Astrocyte of the cerebellum (primary cell): ENCODE measurements at regions not wholly inside any gene's neighbourhood (a gene's known extent, or its start where the extent isn't known, plus 50 kb on each side); places are given as distances from the start of the nearest gene placed in this dataset.
"Not testable (repeated sequence)": the region's sequence is repeated elsewhere in the genome, so short reads cannot be mapped to it uniquely, and the experiment has no call there.

ENCODE experiments used
- DNase-seq: peaks from one replicate; pipeline ENCODE4 v3.0.0-alpha.2; 2011; ENCODE audit warnings: low read depth
- H3K4me3 ChIP-seq: 2 replicates; pipeline ENCODE4 v1.5.1; 2011; ENCODE audit warnings: mild to moderate bottlenecking, low read depth, low read length, moderate library complexity
- CTCF ChIP-seq: IDR thresholded peaks from 2 replicates; pipeline ENCODE4 v1.5.1; 2012; ENCODE audit warnings: low read length, low read depth, moderate library complexity, mild to moderate bottlenecking; ENCODE audit errors: missing control alignments
- in situ Hi-C: cut with HindIII; loops from 2 replicates; pipeline ENCODE4 v1.10.0; 2017; ENCODE audit warnings: low sequenced_read_pairs

GRCh38 chr22:27314276-27314807, 487.2 kb downstream of the MN1 start:
- no peak for TF ChIP-seq CTCF
- no peak for DNase-seq
- in situ Hi-C loops = no loop called here
- no peak overlapping the region for H3K4me3 ChIP-seq

GRCh38 chr22:27315833-27316232, 485.7 kb downstream of the MN1 start:
- DNase-seq = no peak
- in situ Hi-C loops = loop anchor here (5.0 kb wide), 1 partner anchor 54 kb away; no protein-coding TSS in a partner anchor
- no peak for TF ChIP-seq CTCF
- no peak overlapping the region for H3K4me3 ChIP-seq

GRCh38 chr22:27317096-27317495, 484.5 kb downstream of the MN1 start:
- TF ChIP-seq CTCF = no peak
- in situ Hi-C loops = loop anchor here (5.0 kb wide), 1 partner anchor 55 kb away; no protein-coding TSS in a partner anchor
- no peak overlapping the region for H3K4me3 ChIP-seq
- no peak for DNase-seq

- DNase-seq = no peak
- TF ChIP-seq CTCF = no peak
- in situ Hi-C loops = loop anchor here (5.0 kb wide), 1 partner anchor 56 kb away; no protein-coding TSS in a partner anchor
- H3K4me3 ChIP-seq = no peak overlapping the region
Measured at GRCh38 chr22:27317971-27318428, 483.6 kb downstream of the MN1 start.

GRCh38 chr22:27318516-27318915, 483.0 kb downstream of the MN1 start:
- TF ChIP-seq CTCF = no peak
- H3K4me3 ChIP-seq = no peak overlapping the region
- peak; percentile 55 for DNase-seq
- in situ Hi-C loops = loop anchor here (5.0 kb wide), 1 partner anchor 56 kb away; no protein-coding TSS in a partner anchor

GRCh38 chr22:27323661-27324060, 477.9 kb downstream of the MN1 start:
- TF ChIP-seq CTCF = no peak

GRCh38 chr22:27324908-27325307, 476.6 kb downstream of the MN1 start:
- DNase-seq, in situ Hi-C loops, H3K4me3 ChIP-seq: not testable (repeated sequence)

More at GRCh38 chr22:27323661-27324060, 477.9 kb downstream of the MN1 start:
- no peak overlapping the region for H3K4me3 ChIP-seq
- no peak for DNase-seq
- in situ Hi-C loops = no loop called here
